Stimulated activated CD4-positive, alpha-beta T cell treated with anti-CD3 and anti-CD28 coated beads, Interleukin-2, amount 100 ng/mL, for 48 hours (primary cell): ENCODE measurements at regions not wholly inside any gene's neighbourhood (a gene's known extent, or its start where the extent isn't known, plus 50 kb on each side); places are given as distances from the start of the nearest gene placed in this dataset.

Source experiments
- DNase-seq, 2 donors: peaks; one replicate each; pipeline ENCODE4 v3.0.0-alpha.2; 2020

DNA sequence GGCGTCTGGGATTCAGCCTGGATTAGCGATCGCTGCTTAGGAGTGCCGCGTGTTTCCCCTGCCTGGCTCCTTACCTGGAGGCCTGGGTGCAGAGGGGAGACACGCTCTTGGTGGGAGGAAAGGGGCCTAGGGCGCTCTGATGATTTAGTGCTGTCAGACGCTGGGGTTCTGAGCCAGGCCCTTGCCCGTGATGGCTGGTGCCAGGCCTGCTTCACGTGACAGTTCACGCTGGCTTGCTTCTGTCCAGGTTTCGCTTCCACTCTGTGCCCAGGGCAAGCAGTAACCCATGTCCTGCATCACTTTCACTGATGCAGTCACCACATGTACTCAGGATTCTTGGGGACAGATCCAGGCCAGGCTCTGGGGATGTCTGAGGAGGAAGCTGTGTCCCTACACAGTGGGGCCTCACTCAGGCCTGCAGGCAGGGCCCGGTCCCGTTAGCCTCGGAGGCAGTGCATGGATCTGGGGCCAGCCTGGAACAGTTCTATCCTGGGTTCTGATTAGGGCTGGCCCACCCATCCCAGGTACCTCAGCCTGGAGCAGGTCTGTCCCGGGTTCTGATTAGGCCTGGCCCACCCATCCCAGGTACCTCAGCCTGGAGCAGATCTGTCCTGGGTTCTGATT lies 1220.9 kb downstream of the BRD1 start:
- DNase-seq, result no peak

DNA sequence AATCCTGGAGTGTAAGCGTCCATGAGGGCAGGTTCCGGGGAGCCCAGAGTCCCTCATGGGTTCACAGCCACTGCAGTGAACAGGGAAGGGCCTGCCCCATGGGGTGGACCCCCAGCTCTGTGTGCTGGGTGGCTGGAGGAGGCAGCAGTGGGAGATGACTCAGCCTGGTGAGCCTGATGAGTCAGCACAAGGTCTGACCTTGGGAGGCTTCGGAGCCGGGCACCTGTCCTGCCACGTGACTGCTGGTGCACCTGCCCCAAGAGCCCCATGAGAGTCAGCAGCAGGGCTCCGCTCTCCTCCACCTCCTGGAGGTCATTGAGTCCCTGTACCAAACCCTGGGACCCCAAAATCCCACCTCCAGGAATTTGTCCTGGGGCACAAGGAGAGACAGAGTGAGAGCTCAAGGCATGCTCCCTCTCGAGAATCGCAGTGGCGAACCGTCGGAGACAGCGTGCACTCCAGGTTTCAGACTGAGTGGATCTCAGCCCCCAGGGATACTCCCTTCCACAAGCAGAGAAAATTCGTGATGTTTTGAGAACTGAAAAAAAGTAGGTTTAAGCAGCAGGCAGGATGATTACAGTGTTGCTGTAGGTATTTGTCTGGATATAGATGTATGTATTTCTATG lies 1221.7 kb downstream of the BRD1 start:
- no peak for DNase-seq

DNA sequence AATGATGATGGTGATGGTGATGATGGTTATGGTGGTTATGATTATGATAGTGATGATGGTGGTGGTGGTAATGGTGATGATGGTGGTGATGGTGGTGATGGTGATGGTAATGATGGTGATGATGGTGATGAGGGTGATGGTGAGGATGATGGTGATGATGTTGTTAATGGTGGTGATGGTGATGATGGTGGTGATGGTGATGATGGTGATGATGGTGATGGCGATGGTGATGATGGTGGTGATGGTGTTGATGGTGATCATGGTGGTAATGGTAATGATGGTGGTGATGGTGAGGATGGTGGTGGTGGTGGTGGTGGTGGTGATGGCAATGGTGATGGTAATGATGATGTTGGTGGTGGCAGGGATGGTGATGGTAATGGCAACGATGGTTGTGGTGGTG lies 1222.5 kb downstream of the BRD1 start:
- DNase-seq, result no peak

DNA sequence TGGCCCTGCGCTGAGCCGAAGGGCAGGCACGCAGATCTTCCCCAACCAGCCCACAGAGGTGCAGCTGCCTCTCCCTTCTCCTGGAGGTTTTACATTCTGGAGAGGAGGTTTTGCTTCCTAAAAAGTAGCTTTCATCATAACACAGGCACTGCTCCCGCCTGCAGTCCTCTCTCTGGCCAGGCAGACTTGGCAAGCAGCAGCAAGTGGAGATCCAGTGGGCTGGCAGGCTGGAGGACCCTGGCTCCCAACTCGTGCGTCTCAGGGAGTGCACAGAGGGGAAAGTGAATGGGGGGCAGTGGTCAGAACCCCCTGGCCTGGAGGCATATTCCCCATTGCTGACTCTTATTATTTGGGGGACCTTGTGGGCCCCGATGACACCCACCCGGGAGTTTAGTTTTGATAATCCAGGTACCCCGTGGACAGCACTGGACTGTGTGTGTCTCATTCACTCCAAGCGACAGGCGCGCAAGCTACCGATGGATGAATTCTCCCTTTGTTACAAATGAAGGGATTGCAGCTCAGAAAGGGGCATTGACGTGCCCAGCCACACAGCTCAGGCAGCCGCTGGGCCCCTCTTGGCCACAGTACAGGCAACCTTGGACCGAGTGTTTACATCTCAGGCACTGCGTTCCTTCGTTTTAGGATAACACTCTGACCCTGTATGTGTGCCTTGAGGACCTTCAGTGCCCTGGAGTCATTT lies 1223.9 kb downstream of the BRD1 start:
- no peak for DNase-seq

DNA sequence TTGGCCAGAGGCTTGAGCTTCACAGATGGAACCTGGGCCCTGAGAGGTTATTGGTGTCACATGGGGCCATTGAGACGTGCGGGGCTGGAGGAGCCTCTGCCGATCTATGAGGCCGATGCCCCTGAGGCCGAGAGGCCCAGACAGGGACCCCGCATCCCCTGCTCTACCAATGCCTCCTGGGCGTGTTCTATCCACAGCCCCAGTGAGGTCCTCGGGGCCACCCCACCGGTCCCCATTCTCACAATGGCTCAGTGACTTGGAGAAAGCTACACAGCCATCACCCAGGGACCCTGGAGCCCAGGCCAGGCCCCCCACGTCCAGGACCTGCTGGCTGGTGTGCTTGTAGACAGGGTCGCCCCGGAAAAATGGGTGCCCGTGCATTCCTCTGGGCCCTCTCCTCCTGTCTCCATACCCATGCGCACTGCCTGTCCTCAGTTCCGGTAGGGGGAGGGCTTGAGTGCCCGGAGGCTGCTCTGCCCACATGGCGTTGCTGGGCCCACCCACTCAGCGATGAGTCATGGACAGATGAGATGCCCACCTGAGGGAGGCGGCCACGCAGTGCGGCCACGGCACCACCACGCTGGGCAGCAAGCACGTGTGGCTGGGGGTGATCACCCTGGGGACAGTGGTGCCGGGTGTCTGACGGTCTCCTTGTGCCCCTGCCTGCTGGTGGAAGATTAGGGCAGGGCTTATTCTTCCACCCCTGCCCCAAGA lies 1224.7 kb downstream of the BRD1 start:
- DNase-seq, result no peak

DNA sequence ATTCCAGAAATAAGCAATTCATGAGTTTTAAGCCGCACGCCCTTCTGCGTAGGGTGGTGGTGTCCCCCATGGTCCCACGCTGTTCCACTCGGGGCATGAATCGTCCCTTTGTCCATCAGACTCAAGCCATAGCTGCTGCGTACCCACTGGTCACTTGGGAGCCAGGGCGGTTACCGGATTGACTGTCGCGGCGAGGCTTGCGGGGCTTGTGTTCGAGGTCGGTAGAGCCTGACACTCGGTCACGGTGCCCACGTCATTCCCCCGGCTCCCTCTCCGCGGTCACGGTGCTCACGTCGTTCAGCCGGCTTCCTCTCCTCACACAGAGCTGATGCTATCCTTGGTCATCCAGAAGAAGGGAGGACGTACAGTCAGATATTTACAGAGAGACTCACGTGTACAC lies 1227.0 kb downstream of the BRD1 start:
- no peak for DNase-seq

DNA sequence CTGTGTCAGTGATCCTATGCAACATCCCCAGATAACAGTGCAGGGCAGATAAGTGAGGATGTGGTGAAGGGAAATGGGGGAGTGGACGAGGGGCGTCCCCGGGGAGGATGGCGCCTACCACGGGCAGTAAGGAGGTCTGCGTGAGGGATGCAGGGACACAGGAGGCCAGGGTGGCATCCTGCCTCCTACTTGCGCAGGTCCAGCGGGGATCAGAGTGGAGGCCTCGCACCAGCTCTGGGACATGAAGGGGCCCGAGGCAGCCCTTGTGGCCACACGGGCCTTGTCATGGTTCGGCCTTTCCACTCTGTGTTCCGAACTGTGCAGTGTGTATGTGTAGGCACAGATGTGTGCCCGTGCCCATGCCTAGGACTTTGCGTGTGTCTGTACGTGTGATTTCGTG lies 1227.5 kb downstream of the BRD1 start:
- no peak for DNase-seq

DNA sequence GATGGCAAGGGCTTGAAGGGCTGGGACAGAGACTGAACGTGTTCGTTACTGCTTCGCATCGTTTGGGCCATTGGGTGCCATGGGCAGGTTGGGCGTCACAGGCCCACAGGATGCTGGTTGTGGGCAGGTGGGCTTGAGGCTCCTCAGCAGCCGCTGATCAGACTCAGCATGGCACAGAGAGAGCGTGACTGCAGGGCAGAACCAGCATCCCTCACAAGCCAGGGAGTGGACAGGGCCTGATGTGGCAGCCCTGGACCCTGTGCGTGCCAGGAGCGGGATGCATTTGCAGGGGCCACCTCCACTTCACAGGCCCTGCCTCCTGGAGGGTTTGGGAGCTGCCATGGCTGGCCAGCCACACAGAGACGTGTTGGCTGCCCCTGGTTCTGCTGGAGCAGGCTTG lies 1228.3 kb downstream of the BRD1 start:
- DNase-seq, result no peak

DNA sequence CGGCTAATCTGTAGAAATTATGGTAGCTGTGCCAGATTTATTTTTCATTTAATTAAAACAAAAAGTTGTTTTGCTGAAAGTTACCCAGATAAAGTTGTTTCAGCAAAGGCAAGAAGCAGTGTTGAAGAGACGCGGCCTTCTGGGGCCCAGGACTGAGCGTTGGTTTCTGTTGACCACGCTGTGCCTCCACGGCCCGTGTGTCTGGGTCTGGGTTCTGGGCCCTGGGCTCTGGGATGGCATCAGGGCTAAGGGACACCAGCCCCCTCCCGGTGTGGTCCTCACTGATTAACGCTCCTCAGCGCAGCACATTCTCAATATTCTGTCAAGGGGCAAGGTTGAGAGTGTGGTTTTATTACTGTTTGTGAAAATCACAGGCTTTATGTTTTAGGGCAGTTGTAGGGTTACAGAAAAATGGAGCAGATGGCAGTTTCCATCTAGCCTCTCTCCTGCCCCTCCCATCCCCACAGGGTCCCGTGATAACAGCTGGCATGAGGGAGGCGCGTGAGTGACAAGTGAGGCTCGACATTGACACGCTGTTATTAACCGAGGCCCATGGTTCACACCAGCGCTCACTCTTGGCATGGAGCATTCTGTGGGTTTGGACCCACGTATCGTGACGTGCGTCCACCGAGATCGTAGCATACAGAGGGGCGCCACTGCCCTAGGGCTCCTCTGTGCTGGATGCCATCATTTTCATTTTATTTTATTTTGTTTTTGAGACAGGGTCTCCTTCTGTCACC lies 1231.4 kb downstream of the BRD1 start:
- no peak for DNase-seq

DNA sequence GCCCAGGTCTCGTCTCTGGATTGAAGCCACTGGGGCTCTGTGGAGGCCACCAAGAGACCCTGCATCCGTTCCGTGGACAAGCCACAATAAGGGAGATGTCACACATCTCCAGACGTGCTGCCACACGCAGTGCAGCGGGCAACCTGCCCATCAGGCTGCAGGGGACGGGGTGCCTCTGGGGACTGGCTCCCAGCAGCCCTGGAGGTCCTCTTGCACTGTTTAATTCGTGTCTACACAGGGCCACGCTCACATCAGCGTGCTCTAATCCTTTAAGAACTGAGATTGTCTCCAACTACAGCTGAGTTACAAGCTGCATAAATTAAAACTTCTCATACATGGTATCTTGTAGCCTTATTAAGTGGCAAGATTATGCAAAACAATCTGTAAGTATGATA lies 1232.2 kb downstream of the BRD1 start:
- DNase-seq, result no peak

DNA sequence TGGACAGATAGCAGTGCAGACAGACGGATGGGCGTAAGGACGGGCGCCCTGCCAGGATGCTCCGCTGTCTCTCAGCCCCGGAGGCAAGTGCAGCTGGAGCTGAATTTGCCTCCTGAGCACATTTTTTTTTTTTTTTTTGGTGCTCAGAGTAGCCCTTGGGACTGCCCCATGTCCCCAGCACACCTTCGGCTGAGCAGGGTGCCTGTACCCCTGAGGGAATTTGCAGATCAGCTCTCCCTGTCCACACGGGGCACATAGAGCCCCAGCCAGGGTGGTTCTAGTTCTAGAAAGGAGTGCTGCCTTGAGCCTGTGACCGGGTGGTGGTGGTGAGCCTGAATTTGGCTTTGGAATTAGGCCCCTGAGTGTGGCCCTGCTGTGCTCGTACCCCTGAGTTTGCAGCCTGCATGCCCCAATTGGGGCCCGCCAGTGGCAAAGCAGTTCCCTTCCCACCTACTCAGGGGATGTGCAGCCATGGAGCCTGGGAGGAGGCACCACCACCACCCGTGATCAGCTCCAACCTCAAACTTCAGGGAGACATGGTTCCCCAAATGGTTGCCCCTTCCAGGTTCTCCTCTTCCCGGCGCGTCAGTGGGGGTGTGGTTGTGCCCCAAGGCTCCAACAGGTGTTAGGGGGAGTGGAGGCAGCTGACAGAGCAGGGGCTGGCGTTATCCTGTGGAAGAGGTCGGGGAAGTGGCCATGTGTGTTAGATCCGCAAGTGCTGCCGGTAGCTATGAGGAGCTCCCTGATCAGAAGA lies 1232.7 kb downstream of the BRD1 start:
- no peak for DNase-seq

DNA sequence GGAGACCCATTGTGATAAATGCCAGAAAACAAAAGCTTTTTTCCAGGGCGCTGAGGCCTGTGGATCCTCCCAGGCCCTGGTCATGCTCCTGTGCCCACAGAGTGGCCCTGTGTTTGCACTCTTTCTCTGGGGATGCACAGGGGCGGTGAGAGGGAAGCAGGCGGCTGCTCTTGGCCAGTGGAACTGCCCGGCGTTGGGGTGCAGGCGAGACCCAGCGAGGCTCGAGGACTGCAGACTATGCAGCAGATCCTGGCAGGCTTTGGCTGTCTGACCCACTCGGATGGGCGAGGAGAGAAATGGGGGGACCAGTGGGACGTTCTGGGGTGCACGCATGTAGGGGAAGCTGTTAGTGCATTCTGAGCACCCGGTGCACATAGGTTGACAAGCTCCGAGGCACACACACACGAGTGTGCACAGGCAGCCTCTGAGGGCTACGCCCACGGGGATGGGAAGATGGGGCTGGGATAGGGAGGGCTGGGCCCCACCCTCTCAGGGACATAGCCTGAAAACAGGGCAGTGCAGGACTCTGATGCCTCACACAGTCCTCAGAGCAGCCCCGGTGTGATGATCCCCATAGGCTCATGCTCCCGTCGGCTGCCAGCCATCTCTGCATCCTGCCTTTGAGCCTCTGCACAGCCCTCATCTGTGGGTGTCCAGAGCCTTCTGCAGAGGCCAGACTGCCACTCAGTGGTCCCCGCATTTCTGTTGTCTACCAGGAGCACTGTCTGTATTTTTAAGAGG lies 1233.5 kb downstream of the BRD1 start:
- DNase-seq, result no peak

DNA sequence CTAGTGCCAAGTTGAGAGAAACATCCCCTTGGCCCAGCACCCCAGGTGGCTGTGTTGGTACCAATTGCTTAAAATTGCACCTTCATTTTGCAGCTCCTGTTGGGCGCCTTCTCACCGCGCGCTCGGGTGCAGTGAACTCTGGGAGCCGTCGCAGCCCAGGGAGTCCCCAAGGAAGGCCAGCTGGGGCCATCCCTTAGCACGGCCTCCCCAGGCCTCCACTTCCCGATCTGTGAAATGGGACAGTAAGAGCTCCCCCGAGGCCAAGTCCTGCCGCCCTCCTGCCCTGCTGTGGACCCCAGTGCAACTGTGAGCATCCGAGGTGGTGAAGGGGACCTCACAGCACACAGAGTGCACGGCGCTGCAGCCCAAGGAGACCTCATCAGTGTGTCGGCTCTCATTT lies 1234.1 kb downstream of the BRD1 start:
- DNase-seq, result no peak

DNA sequence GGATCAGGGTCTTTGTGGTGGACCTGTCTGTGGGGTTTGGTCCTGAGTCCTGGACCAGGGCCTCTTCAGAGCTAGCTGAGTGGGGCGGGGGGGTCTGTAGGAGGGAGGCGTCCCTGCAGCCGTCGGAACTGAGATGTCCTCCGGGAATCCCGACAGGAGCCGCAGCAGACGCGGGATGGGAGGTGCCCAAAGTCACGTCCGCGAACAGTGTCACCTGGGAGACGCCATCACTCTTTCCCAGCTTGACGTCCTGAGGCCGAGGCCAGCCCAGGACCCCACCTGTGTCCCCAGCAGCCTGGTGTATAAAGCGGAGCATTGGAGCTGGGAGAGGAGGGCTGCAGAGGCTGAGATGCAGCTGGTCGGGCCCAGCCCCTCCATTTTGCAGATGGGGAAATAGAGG lies 1234.7 kb downstream of the BRD1 start:
- no peak for DNase-seq

DNA sequence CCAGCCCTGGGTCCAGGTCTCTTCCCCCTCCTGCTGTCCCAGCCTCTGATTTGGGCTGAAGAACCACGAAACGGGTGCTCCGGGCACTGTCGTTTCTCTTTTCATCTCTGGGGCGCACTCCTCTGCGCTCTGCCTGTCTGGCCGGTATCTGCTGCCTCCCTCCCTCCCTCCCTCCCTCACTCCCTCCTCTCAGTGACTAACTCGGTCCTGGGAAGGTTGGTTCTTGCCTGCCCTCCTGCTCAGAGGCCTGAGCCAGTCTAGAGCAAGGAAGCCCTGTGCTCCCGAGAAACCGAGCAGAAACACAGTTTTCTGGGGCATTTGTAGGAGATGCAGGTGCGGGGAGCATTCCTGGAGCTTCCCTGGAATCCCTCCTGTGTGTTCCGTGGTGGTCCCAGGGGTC lies 1235.2 kb downstream of the BRD1 start:
- no peak for DNase-seq

DNA sequence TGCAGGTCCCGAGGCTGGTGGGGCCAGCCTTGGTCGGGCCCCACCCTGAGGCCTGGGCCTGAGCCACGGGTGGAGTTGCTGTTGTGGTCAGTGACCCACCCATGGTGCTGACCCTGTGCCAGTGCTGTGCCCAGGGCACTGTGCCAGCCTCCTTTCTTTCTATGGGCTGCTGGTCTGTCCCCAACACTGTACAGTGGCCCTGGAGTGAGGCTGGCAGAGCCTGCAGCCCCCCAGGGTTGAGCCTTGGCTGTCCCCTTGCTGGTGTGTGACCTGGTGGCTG lies 1235.7 kb downstream of the BRD1 start:
- no peak for DNase-seq

DNA sequence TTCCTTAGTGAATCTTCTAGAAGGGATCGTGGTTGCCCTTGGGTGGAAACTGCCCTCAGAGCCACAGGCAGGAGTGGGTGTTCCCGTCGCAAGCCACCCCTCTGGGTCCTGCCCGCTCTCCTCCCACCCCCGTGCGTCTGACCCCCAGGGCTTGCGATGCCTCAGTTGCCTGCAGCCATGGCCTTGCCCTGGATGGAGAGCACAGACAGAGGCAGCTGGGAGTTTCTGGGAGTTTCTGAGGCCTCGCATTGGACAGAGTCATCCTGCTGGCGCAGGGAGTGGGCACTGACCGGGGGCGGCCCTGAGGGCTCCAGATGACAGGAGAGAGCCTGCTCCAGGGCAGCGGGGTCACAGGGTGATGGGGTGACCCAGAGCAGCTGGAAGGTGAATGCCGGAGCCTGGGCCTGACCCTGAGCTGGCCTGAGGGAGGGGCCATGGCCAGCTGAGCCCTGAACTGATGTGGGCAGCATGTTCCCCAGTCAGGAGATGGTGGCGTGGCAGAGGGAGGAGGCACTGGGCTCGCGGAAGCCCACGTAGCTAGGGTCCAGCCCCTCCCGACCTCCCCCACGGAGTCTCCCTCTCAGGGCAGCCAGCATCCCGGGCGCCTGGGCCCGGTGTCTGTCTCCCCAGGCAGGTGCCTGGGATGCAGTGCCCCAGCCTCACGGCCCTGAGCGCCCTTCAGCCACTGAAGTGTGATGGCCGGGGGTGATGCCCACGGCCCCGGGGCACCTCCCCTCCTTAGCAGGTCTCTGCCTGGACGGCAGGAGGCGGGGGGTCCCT lies 1236.2 kb downstream of the BRD1 start:
- DNase-seq, result no peak

DNA sequence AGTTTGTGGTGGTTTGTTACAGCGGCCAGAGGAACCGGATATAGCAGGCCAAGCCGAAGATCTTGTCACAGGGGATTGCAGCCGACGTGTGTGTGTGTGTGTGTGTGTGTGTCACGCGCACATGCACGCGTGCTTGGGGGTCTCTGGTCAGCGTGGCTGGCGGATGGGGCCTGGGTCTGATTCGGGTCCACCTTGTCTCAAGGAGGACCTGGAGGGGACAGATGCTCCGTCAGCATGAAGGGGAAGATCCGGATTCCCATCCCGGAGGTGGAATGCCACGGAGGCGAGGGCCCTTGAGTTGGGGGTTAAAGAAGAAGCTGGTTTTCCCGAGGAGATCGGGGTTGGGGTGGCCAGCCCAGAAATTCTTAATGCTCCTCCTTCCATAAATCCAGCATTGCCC lies 1237.8 kb downstream of the BRD1 start:
- no peak for DNase-seq

DNA sequence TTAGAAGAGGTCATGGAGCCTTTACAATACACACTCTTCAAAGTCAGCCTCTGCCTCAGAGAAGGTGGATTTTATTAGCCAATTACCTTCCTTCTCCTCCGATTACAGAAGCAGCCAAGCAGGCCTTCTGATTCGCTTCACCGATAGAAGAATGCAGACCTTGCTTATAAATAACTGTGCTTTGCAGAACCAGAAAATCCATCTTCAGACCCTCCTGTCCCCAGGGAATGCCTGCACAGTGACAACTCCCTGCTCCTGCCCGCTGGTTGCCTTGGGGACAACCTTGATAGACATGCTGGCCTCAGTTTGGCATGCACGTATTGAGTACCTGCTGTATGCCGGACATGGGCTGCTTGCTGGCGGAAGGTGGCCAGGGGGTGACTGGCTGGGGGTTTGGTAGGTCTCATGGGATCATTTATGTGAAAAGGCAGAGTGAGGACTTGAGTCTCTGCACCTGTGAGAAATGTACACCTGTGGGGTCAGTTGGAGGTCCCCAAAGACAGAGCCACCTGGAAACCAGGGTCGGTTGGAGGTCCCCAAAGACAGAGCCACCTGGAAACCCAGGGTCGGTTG lies 1238.7 kb downstream of the BRD1 start:
- no peak for DNase-seq

DNA sequence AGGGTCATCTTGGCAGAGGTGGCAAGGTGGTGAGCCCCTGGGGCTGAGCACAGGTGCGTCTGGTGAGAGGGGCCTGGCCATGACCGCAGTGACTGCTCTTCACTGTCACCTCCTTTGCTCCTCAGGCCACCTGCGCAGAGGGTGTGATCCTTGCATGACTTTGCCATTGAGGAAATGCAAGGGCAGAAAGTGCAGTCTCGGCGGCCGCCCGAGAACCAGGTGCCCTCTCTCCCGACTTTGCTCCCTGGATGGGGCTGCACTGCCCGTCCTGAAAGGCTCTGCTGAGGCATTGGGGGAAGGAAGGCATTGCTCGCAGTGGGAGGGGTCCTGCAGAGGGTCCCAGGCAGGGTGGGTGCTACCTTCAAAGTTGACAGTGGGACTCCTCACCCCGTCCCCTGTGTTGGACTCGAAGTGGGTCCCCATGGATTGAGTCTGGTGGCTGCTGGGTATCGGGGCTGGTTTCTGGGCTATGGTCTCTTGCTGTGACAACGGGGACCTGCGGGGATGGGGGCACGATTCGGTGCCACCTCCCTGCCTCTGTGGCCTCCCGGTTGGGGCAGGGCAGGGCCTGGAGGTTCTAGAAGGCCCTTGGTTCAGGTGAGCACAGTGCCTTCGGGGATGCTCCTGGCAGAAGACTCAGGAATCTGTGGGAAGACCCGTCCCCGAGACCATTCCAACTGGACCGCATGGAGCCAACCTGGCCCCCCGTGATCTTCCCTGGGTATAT lies 1239.4 kb downstream of the BRD1 start:
- DNase-seq, result no peak
